ENCODE measurements at regions not wholly inside any gene's neighbourhood (a gene's known extent, or its start where the extent isn't known, plus 50 kb on each side); places are given as distances from the start of the nearest gene placed in this dataset.

DNA sequence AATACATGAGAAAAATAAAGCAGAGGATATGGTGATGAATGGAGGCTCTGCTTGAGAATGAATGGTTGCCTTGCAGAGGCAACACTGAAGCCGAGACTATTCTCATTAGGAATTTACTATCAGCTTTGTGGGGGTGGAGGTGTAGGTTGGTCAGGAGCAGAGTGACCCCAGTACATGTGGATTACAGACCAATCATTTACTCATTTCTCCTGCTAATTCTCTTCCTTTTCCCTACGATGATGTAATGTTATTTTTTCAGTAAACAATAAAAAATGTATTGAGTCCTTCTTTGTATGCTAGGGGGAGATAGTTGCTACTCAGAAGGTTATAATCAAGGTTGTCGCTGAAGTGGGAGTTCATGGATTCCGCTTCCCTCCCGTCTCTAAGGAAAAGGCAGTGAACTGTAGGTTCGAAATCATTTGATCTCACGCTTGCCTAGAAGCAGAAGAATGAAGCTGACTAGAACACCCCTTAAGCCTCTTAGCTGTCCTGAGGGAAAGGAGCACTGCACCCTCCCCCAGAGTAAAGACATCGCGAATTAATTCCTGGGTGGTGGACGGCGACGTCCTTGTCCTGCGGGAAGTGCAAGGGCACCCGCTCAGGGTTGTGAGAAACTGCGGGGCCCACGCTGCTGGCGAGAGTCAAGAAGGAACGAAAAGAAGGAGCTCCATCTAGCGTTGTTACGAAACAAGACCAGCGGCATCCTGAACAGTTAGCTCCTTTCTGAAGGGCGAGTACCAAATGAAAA lies 213.2 kb upstream of the PFN2 start:
- H3K27me3 ChIP-seq (replicated peaks; ENCODE audit: insufficient read depth, low read depth, low read length, poor library complexity) = no peaks in the 10 kb centered on the region
- BruUV-seq (replicated peaks) = no TSS peak
- POLR2A ChIA-PET (ENCODE audit: low non-redundant PET) = interaction anchor here (0.5 to 0.7 kb wide), 3 partner anchors 126 to 1188 kb away, joined by 3 to 13 read pairs (median 4); no protein-coding TSS in a partner anchor
- H3K4me1 ChIP-seq (ENCODE audit: insufficient read depth, low read length, poor library complexity, severe bottlenecking) = peaks cover 4% of the 10 kb centered on the region
- no peak overlapping the region for H3K27ac ChIP-seq (ENCODE audit: low read depth, low read length, poor library complexity, severe bottlenecking)
- peak; percentile 85 for DNase-seq (ENCODE audit: low spot score)
- no peaks in the 10 kb centered on the region for H3K36me3 ChIP-seq (ENCODE audit: insufficient read depth, low read length, poor library complexity, severe bottlenecking)
- no peak for TF ChIP-seq EZH2 (IDR thresholded peaks at IDR 0.05; ENCODE audit: borderline replicate concordance, low read depth, low read length, poor library complexity, severe bottlenecking)
- TF ChIP-seq, protein P1, sequence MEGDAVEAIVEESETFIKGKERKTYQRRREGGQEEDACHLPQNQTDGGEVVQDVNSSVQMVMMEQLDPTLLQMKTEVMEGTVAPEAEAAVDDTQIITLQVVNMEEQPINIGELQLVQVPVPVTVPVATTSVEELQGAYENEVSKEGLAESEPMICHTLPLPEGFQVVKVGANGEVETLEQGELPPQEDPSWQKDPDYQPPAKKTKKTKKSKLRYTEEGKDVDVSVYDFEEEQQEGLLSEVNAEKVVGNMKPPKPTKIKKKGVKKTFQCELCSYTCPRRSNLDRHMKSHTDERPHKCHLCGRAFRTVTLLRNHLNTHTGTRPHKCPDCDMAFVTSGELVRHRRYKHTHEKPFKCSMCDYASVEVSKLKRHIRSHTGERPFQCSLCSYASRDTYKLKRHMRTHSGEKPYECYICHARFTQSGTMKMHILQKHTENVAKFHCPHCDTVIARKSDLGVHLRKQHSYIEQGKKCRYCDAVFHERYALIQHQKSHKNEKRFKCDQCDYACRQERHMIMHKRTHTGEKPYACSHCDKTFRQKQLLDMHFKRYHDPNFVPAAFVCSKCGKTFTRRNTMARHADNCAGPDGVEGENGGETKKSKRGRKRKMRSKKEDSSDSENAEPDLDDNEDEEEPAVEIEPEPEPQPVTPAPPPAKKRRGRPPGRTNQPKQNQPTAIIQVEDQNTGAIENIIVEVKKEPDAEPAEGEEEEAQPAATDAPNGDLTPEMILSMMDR (conservative IDR thresholded peaks at IDR 0.05; ENCODE audit: low read depth, low read length) = peak; percentile 74
- peak overlapping the region; percentile 36 for H3K4me3 ChIP-seq (ENCODE audit: low read depth, low read length, poor library complexity, severe bottlenecking)
- CTCF ChIA-PET = interaction anchor here (0.6 to 1.1 kb wide), 10 partner anchors 33 to 376 kb away, joined by 3 to 30 read pairs (median 4); no protein-coding TSS in a partner anchor
- intact Hi-C loops (cut with micrococcal nuclease; ENCODE audit: unreplicated experiment) = loop anchor here (1.0 kb wide), 2 partner anchors 217 to 248 kb away; no protein-coding TSS in a partner anchor
- H3K9me3 ChIP-seq (ENCODE audit: low read depth, low read length, poor library complexity, severe bottlenecking) = peaks cover 3% of the 10 kb centered on the region

DNA sequence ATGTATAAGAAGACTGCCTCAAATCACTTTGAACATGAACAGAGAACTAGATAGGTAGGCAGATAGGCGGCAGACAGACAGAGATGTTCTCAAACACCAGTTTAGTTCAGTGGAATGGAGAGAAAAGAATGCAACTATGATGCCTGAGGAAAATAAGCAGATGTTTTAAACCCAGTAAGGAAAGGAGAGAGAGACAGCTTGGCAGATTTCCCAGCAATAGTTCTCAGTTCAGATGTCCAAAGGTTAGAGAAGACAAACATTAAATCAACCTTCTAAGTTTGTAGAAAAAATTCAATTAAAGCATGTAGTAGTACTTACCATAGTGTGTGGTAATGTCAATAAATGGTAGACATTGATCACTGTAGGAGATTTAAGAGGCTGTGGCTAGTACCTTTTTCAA lies 209.6 kb upstream of the PFN2 start:
- Histone ChIP-seq H3K27me3 (replicated peaks; ENCODE audit: insufficient read depth, low read depth, low read length, poor library complexity) (no peaks in the 10 kb centered on the region), H3K4me3 (ENCODE audit: low read depth, low read length, poor library complexity, severe bottlenecking) (no peak overlapping the region), H3K36me3 (ENCODE audit: insufficient read depth, low read length, poor library complexity, severe bottlenecking) (no peaks in the 10 kb centered on the region), H3K27ac (ENCODE audit: low read depth, low read length, poor library complexity, severe bottlenecking) (no peak overlapping the region), H3K4me1 (ENCODE audit: insufficient read depth, low read length, poor library complexity, severe bottlenecking) (peaks cover 4% of the 10 kb centered on the region), H3K9me3 (ENCODE audit: low read depth, low read length, poor library complexity, severe bottlenecking) (no peaks in the 10 kb centered on the region)
- intact Hi-C loops (cut with micrococcal nuclease; ENCODE audit: unreplicated experiment) = no loop called here
- ChIA-PET CTCF (no interaction called here), POLR2A (ENCODE audit: low non-redundant PET) (no interaction called here)
- BruUV-seq (replicated peaks) = no TSS peak
- TF ChIP-seq, protein P1 (conservative IDR thresholded peaks at IDR 0.05; ENCODE audit: low read depth, low read length) = no peak
- TF ChIP-seq EZH2 (IDR thresholded peaks at IDR 0.05; ENCODE audit: borderline replicate concordance, low read depth, low read length, poor library complexity, severe bottlenecking) = no peak
- DNase-seq (ENCODE audit: low spot score) = no peak

DNA sequence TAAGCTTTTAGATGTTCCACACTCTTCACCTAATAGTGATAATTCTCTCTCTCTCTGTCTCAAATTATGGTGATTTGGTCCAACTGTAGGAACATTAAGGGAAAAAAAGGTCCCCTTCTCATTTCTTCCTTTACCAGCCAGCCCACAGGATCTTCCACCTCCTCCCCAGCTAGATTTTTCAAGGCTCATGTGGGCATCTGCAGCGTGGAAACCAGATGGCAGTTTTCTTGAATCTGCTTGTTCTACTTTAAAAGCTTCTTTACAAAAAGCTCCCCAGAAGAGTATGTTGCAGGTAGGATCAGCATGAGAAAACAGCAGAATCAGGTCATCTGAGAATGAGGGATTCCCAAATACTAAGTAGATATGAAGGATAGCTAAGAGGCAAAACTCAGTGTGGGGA lies 208.6 kb upstream of the PFN2 start:
- TF ChIP-seq, protein P1 (conservative IDR thresholded peaks at IDR 0.05; ENCODE audit: low read depth, low read length) = no peak
- no peak for TF ChIP-seq EZH2 (IDR thresholded peaks at IDR 0.05; ENCODE audit: borderline replicate concordance, low read depth, low read length, poor library complexity, severe bottlenecking)
- Histone ChIP-seq H3K4me1 (ENCODE audit: insufficient read depth, low read length, poor library complexity, severe bottlenecking) (peaks cover 6% of the 10 kb centered on the region), H3K9me3 (ENCODE audit: low read depth, low read length, poor library complexity, severe bottlenecking) (no peaks in the 10 kb centered on the region), H3K4me3 (ENCODE audit: low read depth, low read length, poor library complexity, severe bottlenecking) (no peak overlapping the region), H3K27me3 (replicated peaks; ENCODE audit: insufficient read depth, low read depth, low read length, poor library complexity) (no peaks in the 10 kb centered on the region), H3K27ac (ENCODE audit: low read depth, low read length, poor library complexity, severe bottlenecking) (no peak overlapping the region), H3K36me3 (ENCODE audit: insufficient read depth, low read length, poor library complexity, severe bottlenecking) (no peaks in the 10 kb centered on the region)
- no peak for DNase-seq (ENCODE audit: low spot score)
- POLR2A ChIA-PET (ENCODE audit: low non-redundant PET) = no interaction called here
- CTCF ChIA-PET = no interaction called here
- intact Hi-C loops (cut with micrococcal nuclease; ENCODE audit: unreplicated experiment) = no loop called here
- no TSS peak for BruUV-seq (replicated peaks)
